ENCODE measurements at regions not wholly inside any gene's neighbourhood (a gene's known extent, or its start where the extent isn't known, plus 50 kb on each side); places are given as distances from the start of the nearest gene placed in this dataset.

GRCh38 chr5:89769975-89770374 lies 639.6 kb downstream of the CETN3 start:
- DNase-seq (ENCODE audit: low read depth in 4 of 4, low spot score in 2 of 4), result no peak

- DNase-seq (ENCODE audit: low read depth in 4 of 4, low spot score in 2 of 4), result no peak
Observed at GRCh38 chr5:89759802-89760201, 649.8 kb downstream of the CETN3 start.

GRCh38 chr5:89758146-89758545 lies 651.4 kb downstream of the CETN3 start:
- DNase-seq (ENCODE audit: low read depth in 4 of 4, low spot score in 2 of 4), result no peak

- no peak for DNase-seq (ENCODE audit: low read depth in 4 of 4, low spot score in 2 of 4)
Observed at GRCh38 chr5:89756955-89757354, 652.6 kb downstream of the CETN3 start.

- DNase-seq (ENCODE audit: low read depth in 4 of 4, low spot score in 2 of 4), result no peak
Observed at GRCh38 chr5:89755024-89755423, 654.5 kb downstream of the CETN3 start.

GRCh38 chr5:89735082-89735481 lies 674.5 kb downstream of the CETN3 start:
- DNase-seq (ENCODE audit: low read depth in 4 of 4, low spot score in 2 of 4), result no peak

GRCh38 chr5:89733772-89734171 lies 675.8 kb downstream of the CETN3 start:
- no peak for DNase-seq (ENCODE audit: low read depth in 4 of 4, low spot score in 2 of 4)

GRCh38 chr5:89729623-89730301 lies 679.8 kb downstream of the CETN3 start:
- DNase-seq (ENCODE audit: low read depth in 4 of 4, low spot score in 2 of 4), result no peak

GRCh38 chr5:89728750-89729149 lies 680.8 kb downstream of the CETN3 start:
- no peak for DNase-seq (ENCODE audit: low read depth in 4 of 4, low spot score in 2 of 4)

- DNase-seq (ENCODE audit: low read depth in 4 of 4, low spot score in 2 of 4), result no peak
Observed at GRCh38 chr5:89728134-89728533, 681.4 kb downstream of the CETN3 start.

- DNase-seq (ENCODE audit: low read depth in 4 of 4, low spot score in 2 of 4), result no peak
Observed at GRCh38 chr5:89724379-89725095, 685.0 kb downstream of the CETN3 start.

- DNase-seq (ENCODE audit: low read depth in 4 of 4, low spot score in 2 of 4), result no peak
Observed at GRCh38 chr5:89723907-89724306, 685.6 kb downstream of the CETN3 start.

GRCh38 chr5:89722538-89722937 lies 687.0 kb downstream of the CETN3 start:
- no peak for DNase-seq (ENCODE audit: low read depth in 4 of 4, low spot score in 2 of 4)

- no peak for DNase-seq (ENCODE audit: low read depth in 4 of 4, low spot score in 2 of 4)
Observed at GRCh38 chr5:89721931-89722330, 687.6 kb downstream of the CETN3 start.

GRCh38 chr5:89721353-89721752 lies 688.2 kb downstream of the CETN3 start:
- no peak for DNase-seq (ENCODE audit: low read depth in 4 of 4, low spot score in 2 of 4)

GRCh38 chr5:89712134-89712700 lies 697.3 kb downstream of the CETN3 start:
- no peak for DNase-seq (ENCODE audit: low read depth in 4 of 4, low spot score in 2 of 4)

GRCh38 chr5:89711526-89711925 lies 698.0 kb downstream of the CETN3 start:
- no peak for DNase-seq (ENCODE audit: low read depth in 4 of 4, low spot score in 2 of 4)

GRCh38 chr5:89710006-89710405 lies 699.5 kb downstream of the CETN3 start:
- no peak for DNase-seq (ENCODE audit: low read depth in 4 of 4, low spot score in 2 of 4)

- no peak for DNase-seq (ENCODE audit: low read depth in 4 of 4, low spot score in 2 of 4)
Observed at GRCh38 chr5:89707891-89708290, 701.7 kb downstream of the CETN3 start.

- no peak for DNase-seq (ENCODE audit: low read depth in 4 of 4, low spot score in 2 of 4)
Observed at GRCh38 chr5:89706731-89707130, 702.8 kb downstream of the CETN3 start.

- peak; percentile 37 to 57 (median 55) for DNase-seq (ENCODE audit: low read depth in 4 of 4, low spot score in 2 of 4)
Observed at GRCh38 chr5:89703817-89704216, 705.7 kb downstream of the CETN3 start.

- DNase-seq (ENCODE audit: low read depth in 4 of 4, low spot score in 2 of 4), result no peak
Observed at GRCh38 chr5:89698028-89698427, 711.5 kb downstream of the CETN3 start.

All from left renal cortex interstitium (tissue), 4 donors.